ENCODE measurements at regions not wholly inside any gene's neighbourhood (a gene's known extent, or its start where the extent isn't known, plus 50 kb on each side); places are given as distances from the start of the nearest gene placed in this dataset.

DNA sequence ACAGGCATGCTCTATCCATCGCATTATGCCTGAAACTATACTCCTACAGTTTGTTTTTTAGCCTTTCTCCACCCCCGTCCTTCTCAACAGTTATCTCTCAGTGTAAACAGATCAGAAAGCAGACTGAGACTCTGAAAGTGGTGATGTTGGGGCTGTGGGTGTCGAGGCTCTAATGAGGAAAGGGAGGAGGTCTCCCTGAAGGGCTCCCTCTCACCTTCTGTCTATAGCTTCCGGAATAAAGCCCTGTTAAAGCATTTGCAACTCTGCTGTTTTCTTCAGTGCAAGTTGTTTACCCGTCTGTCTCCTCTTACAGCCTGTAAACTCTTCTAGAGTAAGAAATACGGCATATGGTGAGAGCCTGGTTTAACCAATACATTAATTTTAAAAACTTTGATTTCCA, 136.7 kb upstream of the SYT4 start:
- TF ChIP-seq CREB5 (CRISPR knock-in tag; IDR thresholded peaks at IDR 0.05; ENCODE audit: low read depth) = no peak
- TF ChIP-seq ESRRG (CRISPR knock-in tag; IDR thresholded peaks at IDR 0.05) = no peak
- no peak for TF ChIP-seq ZFP3 (CRISPR knock-in tag; IDR thresholded peaks at IDR 0.05)

Measured in SK-N-SH treated with all-trans-retinoic acid at 6 μM for 48 hours (cell line).